HEK293T (cell line): ENCODE measurements at regions not wholly inside any gene's neighbourhood (a gene's known extent, or its start where the extent isn't known, plus 50 kb on each side); places are given as distances from the start of the nearest gene placed in this dataset.

Experiments used
- FOXK2 ChIP-seq: fragments of 450-650 bp; IDR thresholded peaks from 2 replicates; pipeline ENCODE4 v1.6.1; 2016; ENCODE audit warnings: mild to moderate bottlenecking
- SP1 ChIP-seq: fragments of 450-650 bp; IDR thresholded peaks from 2 replicates; pipeline ENCODE4 v1.6.1; 2017

DNA sequence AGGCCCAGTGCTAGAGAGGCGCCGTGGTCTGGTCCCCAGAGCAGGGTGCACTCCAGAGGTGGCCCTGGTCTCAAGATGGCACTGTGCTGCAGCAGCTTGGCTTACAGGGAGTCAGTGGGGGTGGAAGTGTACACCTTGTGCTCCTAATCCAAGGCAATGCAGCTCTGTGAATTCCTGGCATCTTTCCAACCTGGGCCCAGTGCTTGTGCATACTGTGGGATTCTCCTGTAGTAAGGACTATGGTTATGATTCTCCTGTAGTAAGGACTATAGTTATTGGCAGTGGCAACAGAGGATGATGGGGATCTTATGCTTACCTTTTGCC, 616.7 kb upstream of the REG3G start:
- TF ChIP-seq SP1 (no peak), FOXK2 (no peak)
